Neural cell (in vitro differentiated cells): ENCODE measurements at regions not wholly inside any gene's neighbourhood (a gene's known extent, or its start where the extent isn't known, plus 50 kb on each side); places are given as distances from the start of the nearest gene placed in this dataset.

Experiments used
- H2AFZ ChIP-seq: fragments of 200-600, 300-800 bp; sonication (generic), shearing (Covaris generic); 2 replicates; pipeline ENCODE4 v1.6.0; 2014; ENCODE audit warnings: low read depth, mild to moderate bottlenecking, antibody characterized with exemption, low read length, moderate library complexity
- H3F3A ChIP-seq: fragments of 200-600 bp; shearing (Covaris generic); 2 replicates; pipeline ENCODE4 v1.6.1; 2016; ENCODE audit warnings: mild to moderate bottlenecking, moderate library complexity, mixed read lengths, antibody characterized with exemption, low read length; ENCODE audit not compliant: insufficient read depth, poor library complexity, severe bottlenecking
- H3K27ac ChIP-seq: fragments of 200-600, 300-800 bp; sonication (generic), shearing (Covaris generic); 2 replicates; pipeline ENCODE4 v1.5.1; 2014; ENCODE audit warnings: mild to moderate bottlenecking, low read length, moderate library complexity
- H3K27me3 ChIP-seq: fragments of 300-800, 200-600 bp; sonication (generic), shearing (Covaris generic); 2 replicates; pipeline ENCODE4 v1.6.0; 2014; ENCODE audit warnings: mild to moderate bottlenecking, low read depth, low read length, moderate library complexity; ENCODE audit not compliant: insufficient read depth
- H3K36me3 ChIP-seq: fragments of 300-800, 200-600 bp; sonication (generic), shearing (Covaris generic); 2 replicates; pipeline ENCODE4 v1.5.1; 2014; ENCODE audit warnings: mild to moderate bottlenecking, antibody characterized with exemption, low read length, moderate library complexity; ENCODE audit not compliant: insufficient read depth
- H3K4me2 ChIP-seq: fragments of 300-800, 200-600 bp; sonication (generic), shearing (Covaris generic); 2 replicates; pipeline ENCODE4 v1.6.0; 2014; ENCODE audit warnings: mild to moderate bottlenecking, low read length
- H3K4me3 ChIP-seq: fragments of 300-800, 200-600 bp; sonication (generic), shearing (Covaris generic); 2 replicates; pipeline ENCODE4 v1.5.1; 2014; ENCODE audit warnings: mild to moderate bottlenecking, low read length, moderate library complexity
- H3K79me2 ChIP-seq: fragments of 200-600 bp; shearing (Covaris generic); replicated peaks from 2 replicates; pipeline ENCODE4 v1.6.0; 2014; ENCODE audit warnings: mild to moderate bottlenecking, low read length, moderate library complexity; ENCODE audit not compliant: insufficient read depth
- H3K9ac ChIP-seq: fragments of 300-800, 200-600 bp; sonication (generic), shearing (Covaris generic); 2 replicates; pipeline ENCODE4 v1.6.1; 2016; ENCODE audit warnings: mild to moderate bottlenecking, low read length, mixed read lengths
- H3K9me2 ChIP-seq: fragments of 200-600 bp; shearing (Covaris generic); 2 replicates; pipeline ENCODE4 v1.6.1; 2016; ENCODE audit warnings: mild to moderate bottlenecking, low read length, mixed read lengths; ENCODE audit not compliant: insufficient read depth
- H3K9me3 ChIP-seq: fragments of 200-600, 300-800 bp; sonication (generic), shearing (Covaris generic); 2 replicates; pipeline ENCODE4 v1.6.1; 2016; ENCODE audit warnings: mild to moderate bottlenecking, mixed run types, low read length, moderate library complexity, mixed read lengths
- H4K20me1 ChIP-seq: fragments of 200-600 bp; shearing (Covaris generic); 2 replicates; pipeline ENCODE4 v1.6.1; 2016; ENCODE audit warnings: mild to moderate bottlenecking, mixed run types; ENCODE audit not compliant: insufficient read depth
- CTCF ChIP-seq: fragments of 450-650 bp; IDR thresholded peaks from 2 replicates; pipeline ENCODE4 v1.5.1; 2014; ENCODE audit warnings: antibody characterized with exemption, mild to moderate bottlenecking, moderate library complexity; ENCODE audit not compliant: poor library complexity, severe bottlenecking
- EP300 ChIP-seq: fragments of 450-650 bp; conservative IDR thresholded peaks from 2 replicates; pipeline ENCODE4 v1.6.1; 2014; ENCODE audit warnings: antibody characterized with exemption, mild to moderate bottlenecking, moderate library complexity; ENCODE audit not compliant: poor library complexity, severe bottlenecking
- EZH2 ChIP-seq: fragments of 200-600, 300-800 bp; shearing (Covaris generic), sonication (generic); IDR thresholded peaks from 2 replicates; pipeline ENCODE4 v1.6.1; 2014; ENCODE audit warnings: antibody characterized with exemption, low read length, borderline replicate concordance, mild to moderate bottlenecking; ENCODE audit not compliant: insufficient read depth, poor library complexity, severe bottlenecking
- MXI1 ChIP-seq: fragments of 450-650 bp; conservative IDR thresholded peaks from 2 replicates; pipeline ENCODE4 v1.6.1; 2014; ENCODE audit warnings: antibody characterized with exemption, mild to moderate bottlenecking; ENCODE audit not compliant: poor library complexity, severe bottlenecking
- POLR2AphosphoS5 ChIP-seq: IDR thresholded peaks from 2 replicates; pipeline ENCODE4 v1.6.1; 2012
- RAD21 ChIP-seq: fragments of 450-650 bp; conservative IDR thresholded peaks from 2 replicates; pipeline ENCODE4 v1.6.1; 2014; ENCODE audit warnings: antibody characterized with exemption, mild to moderate bottlenecking, moderate library complexity
- SMC3 ChIP-seq: fragments of 450-650 bp; conservative IDR thresholded peaks from 2 replicates; pipeline ENCODE4 v1.6.1; 2014; ENCODE audit warnings: antibody characterized with exemption, mild to moderate bottlenecking, moderate library complexity; ENCODE audit not compliant: poor library complexity
- TAF1 ChIP-seq: IDR thresholded peaks from 2 replicates; pipeline ENCODE4 v1.6.1; 2012; ENCODE audit warnings: low read depth
- TF ChIP-seq, protein P1 (sequence below): IDR thresholded peaks from 2 replicates; pipeline ENCODE4 v1.6.1; 2012; ENCODE audit warnings: borderline replicate concordance

GRCh38 chr10:8874972-8875371 is 820.5 kb downstream of the GATA3 start:
- H3K27ac ChIP-seq = no peak overlapping the region
- H4K20me1 ChIP-seq = no peaks in the 10 kb centered on the region
- H3K9me2 ChIP-seq = no peaks in the 10 kb centered on the region
- no peak for TF ChIP-seq RAD21
- TF ChIP-seq EP300 = no peak
- TF ChIP-seq POLR2AphosphoS5 = no peak
- TF ChIP-seq SMC3 = no peak
- TF ChIP-seq MXI1 = no peak
- TF ChIP-seq, protein P1, sequence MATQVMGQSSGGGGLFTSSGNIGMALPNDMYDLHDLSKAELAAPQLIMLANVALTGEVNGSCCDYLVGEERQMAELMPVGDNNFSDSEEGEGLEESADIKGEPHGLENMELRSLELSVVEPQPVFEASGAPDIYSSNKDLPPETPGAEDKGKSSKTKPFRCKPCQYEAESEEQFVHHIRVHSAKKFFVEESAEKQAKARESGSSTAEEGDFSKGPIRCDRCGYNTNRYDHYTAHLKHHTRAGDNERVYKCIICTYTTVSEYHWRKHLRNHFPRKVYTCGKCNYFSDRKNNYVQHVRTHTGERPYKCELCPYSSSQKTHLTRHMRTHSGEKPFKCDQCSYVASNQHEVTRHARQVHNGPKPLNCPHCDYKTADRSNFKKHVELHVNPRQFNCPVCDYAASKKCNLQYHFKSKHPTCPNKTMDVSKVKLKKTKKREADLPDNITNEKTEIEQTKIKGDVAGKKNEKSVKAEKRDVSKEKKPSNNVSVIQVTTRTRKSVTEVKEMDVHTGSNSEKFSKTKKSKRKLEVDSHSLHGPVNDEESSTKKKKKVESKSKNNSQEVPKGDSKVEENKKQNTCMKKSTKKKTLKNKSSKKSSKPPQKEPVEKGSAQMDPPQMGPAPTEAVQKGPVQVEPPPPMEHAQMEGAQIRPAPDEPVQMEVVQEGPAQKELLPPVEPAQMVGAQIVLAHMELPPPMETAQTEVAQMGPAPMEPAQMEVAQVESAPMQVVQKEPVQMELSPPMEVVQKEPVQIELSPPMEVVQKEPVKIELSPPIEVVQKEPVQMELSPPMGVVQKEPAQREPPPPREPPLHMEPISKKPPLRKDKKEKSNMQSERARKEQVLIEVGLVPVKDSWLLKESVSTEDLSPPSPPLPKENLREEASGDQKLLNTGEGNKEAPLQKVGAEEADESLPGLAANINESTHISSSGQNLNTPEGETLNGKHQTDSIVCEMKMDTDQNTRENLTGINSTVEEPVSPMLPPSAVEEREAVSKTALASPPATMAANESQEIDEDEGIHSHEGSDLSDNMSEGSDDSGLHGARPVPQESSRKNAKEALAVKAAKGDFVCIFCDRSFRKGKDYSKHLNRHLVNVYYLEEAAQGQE = no peak
- no peak for TF ChIP-seq CTCF
- no peak for TF ChIP-seq TAF1
- no peak for TF ChIP-seq EZH2
- no peaks in the 10 kb centered on the region for H3K36me3 ChIP-seq
- no peak overlapping the region for H2AFZ ChIP-seq
- H3F3A ChIP-seq = no peaks in the 10 kb centered on the region
- no peaks in the 10 kb centered on the region for H3K9me3 ChIP-seq
- H3K79me2 ChIP-seq = no peaks in the 10 kb centered on the region
- H3K4me3 ChIP-seq = no peak overlapping the region
- H3K27me3 ChIP-seq = no peaks in the 10 kb centered on the region
- no peak overlapping the region for H3K4me2 ChIP-seq
- H3K9ac ChIP-seq = no peak overlapping the region

DNA sequence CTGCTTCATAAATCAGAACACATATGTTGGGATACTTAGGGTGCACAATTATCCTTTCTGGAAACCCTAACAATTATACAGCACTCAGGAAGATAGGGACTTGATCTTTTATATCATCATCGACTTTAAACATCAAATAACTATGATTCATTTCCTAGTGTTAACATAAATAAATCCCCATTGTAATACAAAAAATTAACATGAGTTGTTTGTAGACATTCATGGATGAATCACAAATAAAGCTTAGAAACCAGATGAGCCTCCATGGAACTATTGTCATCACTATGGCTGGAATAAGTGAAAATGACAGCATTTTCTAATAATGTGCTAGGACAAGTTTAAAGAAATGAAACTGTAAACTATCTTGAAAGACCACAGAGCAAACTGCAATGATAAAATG is 821.7 kb downstream of the GATA3 start:
- Histone ChIP-seq H3K9me3 (no peaks in the 10 kb centered on the region), H3K4me3 (no peak overlapping the region), H3K9ac (no peak overlapping the region), H3K9me2 (no peaks in the 10 kb centered on the region), H2AFZ (no peak overlapping the region), H3K4me2 (no peak overlapping the region), H3F3A (no peaks in the 10 kb centered on the region), H4K20me1 (no peaks in the 10 kb centered on the region), H3K27ac (no peak overlapping the region), H3K36me3 (no peaks in the 10 kb centered on the region), H3K79me2 (no peaks in the 10 kb centered on the region), H3K27me3 (no peaks in the 10 kb centered on the region)
- no peak for TF ChIP-seq SMC3
- TF ChIP-seq, protein P1 = no peak
- TF ChIP-seq EP300 = no peak
- no peak for TF ChIP-seq EZH2
- no peak for TF ChIP-seq CTCF
- no peak for TF ChIP-seq TAF1
- no peak for TF ChIP-seq POLR2AphosphoS5
- no peak for TF ChIP-seq MXI1
- TF ChIP-seq RAD21 = no peak
